ENCODE measurements at regions not wholly inside any gene's neighbourhood (a gene's known extent, or its start where the extent isn't known, plus 50 kb on each side); places are given as distances from the start of the nearest gene placed in this dataset.

- no peak for DNase-seq
These were observed 181.5 kb upstream of the ZBED5 start for GRCh38 chr11:11039208-11039965.

GRCh38 chr11:11038782-11039181 lies 180.9 kb upstream of the ZBED5 start:
- DNase-seq, result no peak

- no peak for DNase-seq
These were observed 180.5 kb upstream of the ZBED5 start for GRCh38 chr11:11038352-11038751.

GRCh38 chr11:11036848-11037732 lies 179.2 kb upstream of the ZBED5 start:
- peak; percentile 81 for DNase-seq

DNA sequence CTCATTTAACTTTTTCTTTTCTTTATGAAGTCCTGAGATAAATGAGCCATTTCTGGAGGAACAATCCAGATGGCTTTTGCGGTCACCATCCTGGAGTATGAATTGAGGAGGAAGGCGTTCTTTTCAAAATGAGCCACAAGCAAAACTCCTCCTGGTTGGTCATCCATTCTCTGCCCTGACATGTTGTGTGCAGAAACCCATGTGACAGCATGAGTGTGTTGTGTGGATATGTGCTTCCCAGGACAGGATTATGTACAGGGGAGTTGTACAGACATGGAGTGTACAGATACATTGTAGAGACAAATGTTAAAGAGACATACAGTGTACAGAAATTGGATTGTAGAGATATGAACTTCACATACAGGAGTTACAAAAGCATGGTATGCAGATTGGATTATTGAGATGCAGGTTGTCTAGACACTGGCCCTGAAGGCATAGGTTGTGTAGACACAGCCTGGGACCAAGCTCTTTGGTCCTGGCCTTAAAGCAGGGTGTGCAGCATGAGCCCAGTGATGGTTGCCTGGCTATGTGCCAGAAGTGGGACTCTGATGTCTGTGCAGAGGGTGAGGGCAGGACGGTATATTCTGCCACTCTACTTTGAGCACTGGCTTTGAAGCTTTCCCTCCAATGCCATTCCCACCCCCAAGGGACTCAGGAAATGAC lies 178.5 kb upstream of the ZBED5 start:
- no peak for DNase-seq

DNA sequence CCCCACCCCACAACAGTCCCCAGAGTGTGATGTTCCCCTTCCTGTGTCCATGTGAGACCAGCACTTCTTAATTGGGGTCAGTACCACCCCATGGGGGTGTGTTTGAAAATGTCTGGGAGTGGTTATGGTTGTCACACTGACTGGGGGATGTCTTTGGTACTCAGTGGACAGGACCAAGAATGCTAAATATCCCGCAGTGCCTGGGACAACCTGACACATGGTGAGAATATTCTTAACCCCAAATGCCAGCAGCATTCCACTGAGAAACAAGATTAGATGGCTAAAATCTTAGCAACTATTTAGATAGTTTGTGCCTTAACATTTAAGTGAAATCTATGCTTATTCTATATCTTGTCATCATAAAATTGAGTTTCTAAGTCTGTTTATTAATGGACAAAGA lies 177.5 kb upstream of the ZBED5 start:
- no peak for DNase-seq

DNA sequence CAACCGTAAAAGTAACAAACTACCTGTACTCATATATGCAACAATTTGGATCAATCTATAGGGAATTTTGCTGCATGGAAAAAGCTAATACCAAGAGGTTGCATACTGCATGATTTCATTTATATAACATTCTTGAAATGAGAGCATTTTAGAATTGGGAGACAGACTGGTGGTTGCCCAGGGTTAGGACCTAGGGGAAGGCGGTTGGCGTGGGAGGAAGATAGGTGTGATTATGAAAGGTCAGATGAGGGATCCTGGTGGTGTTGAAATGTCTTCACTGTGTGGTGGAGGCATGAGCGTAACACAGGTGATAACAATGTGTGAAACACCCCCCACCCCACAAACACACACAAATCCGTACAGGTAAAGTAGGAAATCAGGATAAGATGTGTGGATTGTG lies 176.6 kb upstream of the ZBED5 start:
- no peak for DNase-seq

DNA sequence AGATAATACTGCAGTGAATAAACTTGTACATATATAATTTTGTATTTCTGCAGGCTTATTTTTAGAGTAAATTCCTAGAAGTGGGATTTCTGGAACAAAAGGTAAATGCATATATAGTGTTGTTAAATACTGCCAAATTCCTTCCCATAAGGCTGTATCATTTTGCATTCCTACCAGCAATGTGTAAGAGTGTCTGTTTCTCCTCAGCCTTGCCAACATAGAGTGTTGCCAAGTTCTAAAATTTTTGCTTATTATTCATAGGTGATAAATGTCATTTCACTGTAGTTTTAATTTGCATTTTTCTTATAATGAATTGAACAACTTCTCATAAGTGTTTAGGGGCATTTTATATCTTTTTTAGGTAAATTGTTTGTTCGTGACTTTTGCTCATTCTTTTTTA lies 174.2 kb upstream of the ZBED5 start:
- DNase-seq, result no peak

- DNase-seq, result no peak
These were observed 171.2 kb upstream of the ZBED5 start for GRCh38 chr11:11029027-11029426.

- peak; percentile 44 for DNase-seq
These were observed 170.3 kb upstream of the ZBED5 start for GRCh38 chr11:11028017-11028692.

DNA sequence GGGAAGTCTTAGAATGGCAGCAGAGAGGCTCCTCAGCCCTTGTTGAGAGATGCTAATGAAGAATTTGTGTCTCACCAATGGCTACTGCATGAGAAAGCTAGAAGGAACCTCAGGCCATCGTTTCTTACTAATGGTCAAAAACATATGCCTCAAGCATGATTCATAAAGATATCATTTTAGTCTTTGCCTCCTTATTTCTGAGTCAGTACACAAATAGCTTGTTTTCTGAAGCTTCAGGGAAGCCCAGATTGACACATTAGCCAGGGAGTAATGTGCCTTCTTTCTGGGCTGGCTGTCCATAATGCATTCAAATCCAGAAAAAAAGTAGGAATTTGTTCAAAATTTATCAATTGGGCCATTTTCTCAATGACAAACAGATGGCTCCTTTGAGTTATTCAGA lies 169.4 kb upstream of the ZBED5 start:
- no peak for DNase-seq

DNA sequence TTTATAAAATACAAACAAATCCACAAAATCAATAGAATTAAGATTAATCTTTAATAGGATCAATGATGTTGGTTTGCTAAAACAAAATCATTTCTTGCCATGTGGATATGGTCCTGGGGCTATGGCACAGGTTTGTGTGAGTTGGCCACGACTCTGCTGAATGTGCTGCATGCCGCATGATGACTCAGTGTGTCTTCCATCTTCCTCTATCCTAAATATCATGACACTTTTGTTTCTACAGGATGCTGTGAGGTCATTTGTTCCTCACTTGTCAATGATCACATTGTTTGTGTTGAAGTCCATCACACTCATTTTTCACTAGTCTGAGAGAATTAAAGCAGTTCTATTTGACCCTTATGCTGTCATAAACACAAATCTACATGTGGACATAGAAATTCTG lies 167.2 kb upstream of the ZBED5 start:
- DNase-seq, result no peak

GRCh38 chr11:11022125-11022730 lies 164.4 kb upstream of the ZBED5 start:
- no peak for DNase-seq

DNA sequence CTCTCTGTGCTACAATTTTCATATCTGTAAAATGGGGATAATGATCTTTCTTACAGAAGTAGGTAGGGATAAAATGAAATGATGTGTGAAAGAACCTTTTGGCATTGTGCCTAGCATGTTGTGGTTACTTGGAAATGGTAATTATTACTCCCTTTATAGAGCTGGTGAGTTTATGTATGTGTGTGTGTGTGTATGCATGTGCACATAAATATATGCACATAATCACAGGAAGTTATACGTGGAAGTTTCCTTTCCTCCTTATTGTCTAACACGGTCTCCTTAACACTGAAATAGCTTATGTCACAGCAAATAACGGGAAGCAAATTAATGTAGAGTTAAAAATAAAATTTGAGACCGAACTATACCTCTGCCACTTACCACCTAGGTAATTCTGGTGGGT lies 163.7 kb upstream of the ZBED5 start:
- DNase-seq, result no peak

GRCh38 chr11:11020747-11021149 lies 162.9 kb upstream of the ZBED5 start:
- DNase-seq, result no peak

DNA sequence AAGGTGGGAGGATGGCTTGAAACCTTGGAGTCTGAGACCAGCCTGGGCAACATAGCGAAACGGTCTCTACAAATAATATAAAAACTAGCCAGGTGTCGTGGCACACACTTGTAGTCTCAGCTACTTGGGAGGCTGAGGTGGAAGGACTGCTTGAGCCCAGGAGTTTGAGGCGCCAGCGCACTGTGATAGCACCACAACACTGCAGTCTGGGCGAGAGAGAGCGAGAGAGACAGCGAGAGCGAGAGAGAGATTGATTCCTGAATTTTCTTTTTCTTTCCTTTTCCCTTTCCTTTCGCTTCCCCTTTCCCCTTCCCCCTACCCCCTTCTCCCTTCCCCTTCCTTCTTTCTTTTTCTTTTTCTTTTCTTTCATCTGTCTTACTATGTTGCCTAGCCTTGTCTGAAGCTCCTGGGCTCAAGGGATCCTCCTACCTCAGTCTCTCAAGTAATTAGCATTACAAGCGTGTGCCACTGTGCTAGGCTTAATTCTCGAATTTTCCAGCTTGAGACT lies 162.4 kb upstream of the ZBED5 start:
- DNase-seq, result no peak

- no peak for DNase-seq
These were observed 159.1 kb upstream of the ZBED5 start for GRCh38 chr11:11016943-11017342.

GRCh38 chr11:11016068-11016467 lies 158.2 kb upstream of the ZBED5 start:
- no peak for DNase-seq

GRCh38 chr11:11011617-11012016 lies 153.8 kb upstream of the ZBED5 start:
- DNase-seq, result no peak

- peak; percentile 13 for DNase-seq
These were observed 152.8 kb upstream of the ZBED5 start for GRCh38 chr11:11010624-11011127.

- DNase-seq, result no peak
These were observed 151.3 kb upstream of the ZBED5 start for GRCh38 chr11:11009179-11009578.

Measured in left kidney (tissue), 1 donor.